T-cell (primary cell): ENCODE measurements at regions not wholly inside any gene's neighbourhood (a gene's known extent, or its start where the extent isn't known, plus 50 kb on each side); places are given as distances from the start of the nearest gene placed in this dataset.
"Not testable (repeated sequence)": the region's sequence is repeated elsewhere in the genome, so short reads cannot be mapped to it uniquely, and the experiment has no call there.

Experiments used
- ATAC-seq, 4 experiments: fragments of 200-7000 bp in 3 of 4; fragments of 150-1000 bp in 1 of 4; cut with Tn5 transposase; replicated peaks in 1 of 4; 1 replicate in 3 of 4; 2 replicates in 1 of 4; pipeline ENCODE4 v1.10.0; 2021; ENCODE audit warnings: moderate library complexity in 3 of 4, mild to moderate bottlenecking in 2 of 4, moderate number of reproducible peaks in 1 of 4
- CTCF ChIA-PET, 2 donors: fragments of 300-600 bp; sonication (Branson Sonifier 250); formaldehyde crosslinking; loops; one replicate each; lab custom pipeline; 2022; ENCODE audit warnings: antibody characterized with exemption in 2 of 2; lab: Charles Lee
- POLR2A ChIA-PET, 2 donors: fragments of 300-600 bp; sonication (Branson Sonifier 250); formaldehyde crosslinking; loops; one replicate each; lab custom pipeline; 2022; ENCODE audit warnings: antibody characterized with exemption in 2 of 2; lab: Charles Lee
- DNase-seq, 35 experiments: peaks; one replicate each; pipeline versions ENCODE4 v3.0.0 to v3.0.0-alpha.2; 2013 to 2023
- H3K27ac ChIP-seq: one replicate; pipeline ENCODE4 v1.5.1; 2013; ENCODE audit warnings: low read length
- H3K27me3 ChIP-seq, 2 experiments: replicated peaks in 1 of 2; 1 replicate in 1 of 2; 2 replicates in 1 of 2; pipeline versions ENCODE4 v1.6.1 to v1.7.0; 2013; ENCODE audit warnings: low read length in 1 of 2, mixed read lengths in 1 of 2; ENCODE audit not compliant: control insufficient read depth in 2 of 2, insufficient read depth in 2 of 2; ENCODE audit errors: extremely low read depth in 1 of 2
- H3K36me3 ChIP-seq, 2 donors: 1 replicate in 1 of 2; 2 replicates in 1 of 2; pipeline versions ENCODE4 v1.6.1 to v1.7.0; 2013; ENCODE audit warnings: low read length in 1 of 2; ENCODE audit not compliant: control insufficient read depth in 2 of 2, insufficient read depth in 1 of 2; ENCODE audit errors: extremely low read depth in 1 of 2
- H3K4me1 ChIP-seq, 2 experiments: 1 replicate in 1 of 2; 2 replicates in 1 of 2; pipeline versions ENCODE4 v1.6.1 to v1.7.0; 2013; ENCODE audit warnings: low read length in 2 of 2, mixed read lengths in 1 of 2; ENCODE audit not compliant: insufficient read depth in 2 of 2, control insufficient read depth in 1 of 2; ENCODE audit errors: extremely low read depth in 1 of 2
- H3K4me3 ChIP-seq, 2 donors: 1 replicate in 1 of 2; 2 replicates in 1 of 2; pipeline versions ENCODE4 v1.5.1 to v1.7.0; 2013; ENCODE audit warnings: mild to moderate bottlenecking in 2 of 2, low read length in 1 of 2, moderate library complexity in 1 of 2; ENCODE audit not compliant: control insufficient read depth in 1 of 2; ENCODE audit errors: extremely low read depth in 1 of 2
- H3K9me3 ChIP-seq: 2 replicates; pipeline ENCODE4 v1.7.0; 2013
- H3K27ac Mint-ChIP-seq, 2 donors: one replicate each; pipeline ENCODE4 v1.8.0; 2020 to 2021; ENCODE audit warnings: mild to moderate bottlenecking in 2 of 2, mixed read lengths in 2 of 2
- H3K27me3 Mint-ChIP-seq, 2 donors: one replicate each; pipeline ENCODE4 v1.8.0; 2021 to 2022; ENCODE audit warnings: mixed read lengths in 2 of 2
- H3K36me3 Mint-ChIP-seq: one replicate; pipeline ENCODE4 v1.8.0; 2021; ENCODE audit warnings: mixed read lengths
- H3K4me1 Mint-ChIP-seq, 3 donors: one replicate each; pipeline ENCODE4 v1.8.0; 2020 to 2022; ENCODE audit warnings: mixed read lengths in 3 of 3, mild to moderate bottlenecking in 1 of 3
- H3K4me3 Mint-ChIP-seq, 3 donors: one replicate each; pipeline ENCODE4 v1.8.0; 2020 to 2022; ENCODE audit warnings: mild to moderate bottlenecking in 3 of 3, mixed read lengths in 3 of 3, moderate library complexity in 3 of 3
- H3K9me3 Mint-ChIP-seq, 3 donors: one replicate each; pipeline ENCODE4 v1.8.0; 2020 to 2022; ENCODE audit warnings: mixed read lengths in 3 of 3
- WGBS: methylation state at CpG from one replicate; pipeline ENCODE4 v1.1.5; 2013; ENCODE audit warnings: missing lambda C conversion rate; ENCODE audit not compliant: insufficient coverage; 5-methylcytosine and 5-hydroxymethylcytosine counted together

DNA sequence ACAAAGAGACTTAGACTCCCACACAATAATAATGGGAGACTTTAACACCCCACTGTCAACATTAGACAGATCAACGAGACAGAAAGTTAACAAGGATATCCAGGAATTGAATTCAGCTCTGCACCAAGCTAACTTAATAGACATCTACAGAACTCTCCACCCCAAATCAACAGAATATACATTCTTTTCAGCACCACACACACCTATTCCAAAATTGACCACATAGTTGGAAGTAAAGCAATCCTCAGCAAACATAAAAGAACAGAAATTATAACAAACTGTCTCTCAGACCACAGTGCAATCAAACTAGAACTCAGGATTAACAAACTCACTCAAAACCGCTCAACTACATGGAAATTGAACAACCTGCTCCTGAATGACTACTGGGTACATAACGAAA lies 68.2 kb upstream of the SKAP2 start:
- H3K27ac ChIP-seq, H3K4me3 ChIP-seq, POLR2A ChIA-PET, H3K36me3 Mint-ChIP-seq, H3K27me3 ChIP-seq, DNase-seq, H3K9me3 Mint-ChIP-seq, ATAC-seq, H3K27ac Mint-ChIP-seq, H3K4me3 Mint-ChIP-seq, H3K9me3 ChIP-seq, H3K4me1 Mint-ChIP-seq, H3K4me1 ChIP-seq, CTCF ChIA-PET, H3K36me3 ChIP-seq, H3K27me3 Mint-ChIP-seq: not testable (repeated sequence)
- WGBS: no CpG with 5 or more reads among the region's 3 CpGs

- no peaks in the 10 kb centered on the region for H3K4me1 ChIP-seq
- Mint-ChIP-seq H3K4me3 (no peak overlapping the region), H3K36me3 (no peaks in the 10 kb centered on the region), H3K9me3 (peaks cover 0 to 7% (median 4%) of the 10 kb centered on the region in 3 donors), H3K27ac (no peak overlapping the region), H3K4me1 (no peaks in the 10 kb centered on the region), H3K27me3 (peaks cover 8 to 12% of the 10 kb centered on the region in 2 donors)
- POLR2A ChIA-PET: no interaction called here
- H3K36me3 ChIP-seq: no peaks in the 10 kb centered on the region
- no peak for ATAC-seq
- no peak overlapping the region for H3K4me3 ChIP-seq
- CTCF ChIA-PET: no interaction called here
- DNase-seq: no peak
- no peaks in the 10 kb centered on the region for H3K27me3 ChIP-seq
- no peak overlapping the region for H3K27ac ChIP-seq
- no peaks in the 10 kb centered on the region for H3K9me3 ChIP-seq
These were observed 66.5 kb upstream of the SKAP2 start for GRCh38 chr7:26930845-26931244.

DNA sequence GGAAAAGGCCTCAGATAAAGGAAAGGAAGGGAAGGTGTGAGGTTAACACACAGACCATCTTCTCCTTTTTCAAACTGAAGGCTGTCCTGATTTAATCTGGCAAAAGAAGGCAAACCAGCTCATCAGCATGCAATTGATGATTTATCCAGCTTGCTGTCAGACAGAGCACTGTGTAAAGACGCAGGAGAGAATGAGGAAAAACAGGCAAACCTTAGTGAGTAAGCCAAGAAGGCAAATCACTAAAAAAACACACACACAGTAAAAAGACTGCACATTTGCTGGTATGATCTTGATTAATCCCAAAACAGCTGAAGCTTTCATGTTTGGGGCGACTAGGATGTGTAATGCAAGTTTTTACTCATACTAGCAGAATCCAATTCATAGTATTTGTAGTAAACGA lies 65.8 kb upstream of the SKAP2 start:
- CTCF ChIA-PET: no interaction called here
- no peak overlapping the region for H3K4me3 ChIP-seq
- no peak overlapping the region for H3K27ac ChIP-seq
- H3K36me3 ChIP-seq: no peaks in the 10 kb centered on the region
- no peaks in the 10 kb centered on the region for H3K27me3 ChIP-seq
- ATAC-seq: no peak
- H3K36me3 Mint-ChIP-seq: no peaks in the 10 kb centered on the region
- POLR2A ChIA-PET: no interaction called here
- H3K4me3 Mint-ChIP-seq: no peak overlapping the region
- no peaks in the 10 kb centered on the region for H3K9me3 ChIP-seq
- H3K27ac Mint-ChIP-seq: no peak overlapping the region
- WGBS: no CpG with 5 or more reads among the region's 3 CpGs
- H3K9me3 Mint-ChIP-seq: peaks cover 0 to 4% (median 2%) of the 10 kb centered on the region in 3 donors
- no peak for DNase-seq
- no peaks in the 10 kb centered on the region for H3K4me1 ChIP-seq
- H3K4me1 Mint-ChIP-seq: no peaks in the 10 kb centered on the region
- peaks cover 8 to 13% of the 10 kb centered on the region in 2 donors for H3K27me3 Mint-ChIP-seq

- Histone ChIP-seq H3K4me3 (no peak overlapping the region), H3K27me3 (no peaks in the 10 kb centered on the region), H3K9me3 (no peaks in the 10 kb centered on the region), H3K27ac (no peak overlapping the region), H3K4me1 (no peaks in the 10 kb centered on the region), H3K36me3 (no peaks in the 10 kb centered on the region)
- Mint-ChIP-seq H3K27me3 (peaks cover 8 to 13% of the 10 kb centered on the region in 2 donors), H3K9me3 (no peaks in the 10 kb centered on the region), H3K4me1 (no peaks in the 10 kb centered on the region), H3K27ac (no peak overlapping the region), H3K36me3 (no peaks in the 10 kb centered on the region), H3K4me3 (no peak overlapping the region)
- no peak for ATAC-seq
- no CpG with 5 or more reads among the region's 5 CpGs for WGBS
- ChIA-PET CTCF (no interaction called here), POLR2A (no interaction called here)
- DNase-seq: no peak
These were observed 64.4 kb upstream of the SKAP2 start for GRCh38 chr7:26928703-26929347.

- Histone ChIP-seq H3K36me3 (no peaks in the 10 kb centered on the region), H3K9me3 (no peaks in the 10 kb centered on the region), H3K4me3 (no peak overlapping the region), H3K27ac (no peak overlapping the region), H3K4me1 (no peaks in the 10 kb centered on the region), H3K27me3 (no peaks in the 10 kb centered on the region)
- peaks cover 10 to 13% of the 10 kb centered on the region in 2 donors for H3K27me3 Mint-ChIP-seq
- no peak for DNase-seq
- ChIA-PET POLR2A (interaction anchor here in 1 of 2 donors (0.6 kb wide), 1 partner anchor 643 kb away, joined by 7 read pairs; no protein-coding TSS in a partner anchor), CTCF (no interaction called here)
- no peak overlapping the region for H3K4me3 Mint-ChIP-seq
- no CpG with 5 or more reads among the region's 2 CpGs for WGBS
- no peaks in the 10 kb centered on the region for H3K9me3 Mint-ChIP-seq
- no peaks in the 10 kb centered on the region for H3K36me3 Mint-ChIP-seq
- no peak for ATAC-seq
- no peak overlapping the region for H3K27ac Mint-ChIP-seq
- no peaks in the 10 kb centered on the region for H3K4me1 Mint-ChIP-seq
These were observed 61.4 kb upstream of the SKAP2 start for GRCh38 chr7:26925768-26926167.

DNA sequence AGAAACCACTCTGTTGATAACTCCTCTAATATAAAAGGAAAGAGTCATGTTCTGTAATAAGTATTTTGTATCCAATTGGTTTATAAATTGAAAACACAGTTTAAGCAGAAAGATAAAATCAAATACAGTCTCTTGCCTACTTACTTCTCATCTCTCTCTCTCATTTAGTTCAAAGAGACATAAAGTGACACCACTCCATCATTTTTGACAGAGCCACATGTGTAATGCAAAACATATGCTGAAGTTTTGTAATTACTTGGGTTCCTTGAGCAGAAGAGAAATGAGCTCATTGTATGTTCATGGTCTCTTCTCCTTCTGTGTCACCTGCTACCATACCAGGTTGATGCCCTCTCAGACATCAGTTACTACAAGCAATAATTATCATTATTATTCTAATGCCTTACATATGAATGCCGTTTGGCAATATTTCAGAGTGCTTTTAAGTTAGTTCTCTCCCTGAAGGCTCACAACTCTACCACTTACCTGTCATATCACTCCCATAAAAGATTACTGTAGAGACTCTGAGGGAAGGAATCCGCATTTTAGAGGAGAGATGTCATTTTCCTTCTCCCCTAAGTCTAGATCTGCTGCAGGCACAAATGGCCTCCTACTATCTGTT lies 59.9 kb upstream of the SKAP2 start:
- H3K27ac Mint-ChIP-seq: no peak overlapping the region
- Histone ChIP-seq H3K4me3 (no peak overlapping the region), H3K36me3 (no peaks in the 10 kb centered on the region), H3K9me3 (no peaks in the 10 kb centered on the region), H3K4me1 (no peaks in the 10 kb centered on the region), H3K27me3 (no peaks in the 10 kb centered on the region), H3K27ac (no peak overlapping the region)
- no peaks in the 10 kb centered on the region for H3K4me1 Mint-ChIP-seq
- H3K9me3 Mint-ChIP-seq: no peaks in the 10 kb centered on the region
- no peak for DNase-seq
- peaks cover 6 to 11% of the 10 kb centered on the region in 2 donors for H3K27me3 Mint-ChIP-seq
- no peak for ATAC-seq
- CTCF ChIA-PET: no interaction called here
- H3K36me3 Mint-ChIP-seq: no peaks in the 10 kb centered on the region
- POLR2A ChIA-PET: no interaction called here
- no CpG with 5 or more reads among the region's 2 CpGs for WGBS
- H3K4me3 Mint-ChIP-seq: no peak overlapping the region
